ENCODE measurements at regions not wholly inside any gene's neighbourhood (a gene's known extent, or its start where the extent isn't known, plus 50 kb on each side); places are given as distances from the start of the nearest gene placed in this dataset.

DNA sequence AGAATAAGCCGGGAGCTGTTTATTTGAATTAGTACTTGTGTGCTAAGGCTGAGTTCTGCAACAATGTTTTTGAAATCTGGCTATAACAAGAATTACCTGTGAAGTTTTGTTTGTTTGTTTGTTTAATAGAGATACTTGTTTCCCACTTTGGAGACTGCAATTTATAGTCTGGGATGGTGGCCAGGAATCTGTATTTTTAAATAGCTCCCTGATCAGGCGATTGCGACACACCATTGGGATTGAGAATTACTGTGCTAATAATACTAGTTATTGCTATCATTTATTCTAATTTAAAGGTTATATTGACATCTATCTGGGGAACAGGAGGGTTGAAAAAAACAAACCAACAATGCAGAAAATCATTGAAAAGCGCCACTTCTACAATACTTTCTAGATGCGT is 951.6 kb upstream of the TENM3 start:
- Histone ChIP-seq H3K9me2 (replicated peaks; ENCODE audit: insufficient read depth, low read length) (no peaks in the 10 kb centered on the region), H3K27me3 (replicated peaks; ENCODE audit: insufficient read depth, low read length) (no peaks in the 10 kb centered on the region), H3K4me2 (ENCODE audit: low read depth, low read length) (no peak overlapping the region), H3K79me2 (ENCODE audit: low read length) (no peaks in the 10 kb centered on the region), H3F3A (ENCODE audit: insufficient read depth, low read length) (no peaks in the 10 kb centered on the region), H3K4me1 (ENCODE audit: low read length) (no peaks in the 10 kb centered on the region), H3K4me3 (ENCODE audit: low read length) (no peak overlapping the region), H3K9ac (ENCODE audit: low read length) (no peak overlapping the region), H3K9me3 (replicated peaks; ENCODE audit: insufficient read depth, low read length) (no peaks in the 10 kb centered on the region), H2AFZ (ENCODE audit: low read length) (no peak overlapping the region), H3K36me3 (replicated peaks; ENCODE audit: insufficient read depth, low read length) (no peaks in the 10 kb centered on the region), H4K20me1 (ENCODE audit: insufficient read depth, low read length) (no peaks in the 10 kb centered on the region), H3K27ac (ENCODE audit: low read length) (no peak overlapping the region)
- TF ChIP-seq, protein P1, sequence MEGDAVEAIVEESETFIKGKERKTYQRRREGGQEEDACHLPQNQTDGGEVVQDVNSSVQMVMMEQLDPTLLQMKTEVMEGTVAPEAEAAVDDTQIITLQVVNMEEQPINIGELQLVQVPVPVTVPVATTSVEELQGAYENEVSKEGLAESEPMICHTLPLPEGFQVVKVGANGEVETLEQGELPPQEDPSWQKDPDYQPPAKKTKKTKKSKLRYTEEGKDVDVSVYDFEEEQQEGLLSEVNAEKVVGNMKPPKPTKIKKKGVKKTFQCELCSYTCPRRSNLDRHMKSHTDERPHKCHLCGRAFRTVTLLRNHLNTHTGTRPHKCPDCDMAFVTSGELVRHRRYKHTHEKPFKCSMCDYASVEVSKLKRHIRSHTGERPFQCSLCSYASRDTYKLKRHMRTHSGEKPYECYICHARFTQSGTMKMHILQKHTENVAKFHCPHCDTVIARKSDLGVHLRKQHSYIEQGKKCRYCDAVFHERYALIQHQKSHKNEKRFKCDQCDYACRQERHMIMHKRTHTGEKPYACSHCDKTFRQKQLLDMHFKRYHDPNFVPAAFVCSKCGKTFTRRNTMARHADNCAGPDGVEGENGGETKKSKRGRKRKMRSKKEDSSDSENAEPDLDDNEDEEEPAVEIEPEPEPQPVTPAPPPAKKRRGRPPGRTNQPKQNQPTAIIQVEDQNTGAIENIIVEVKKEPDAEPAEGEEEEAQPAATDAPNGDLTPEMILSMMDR (IDR thresholded peaks at IDR 0.05; ENCODE audit: low read length): no peak
- TF ChIP-seq EZH2 (optimal IDR thresholded peaks at IDR 0.05; ENCODE audit: low read depth, low read length): no peak
- TF ChIP-seq EZH2phosphoT487 (IDR thresholded peaks at IDR 0.05; ENCODE audit: low read length): no peak
- DNase-seq: no peak

DNA sequence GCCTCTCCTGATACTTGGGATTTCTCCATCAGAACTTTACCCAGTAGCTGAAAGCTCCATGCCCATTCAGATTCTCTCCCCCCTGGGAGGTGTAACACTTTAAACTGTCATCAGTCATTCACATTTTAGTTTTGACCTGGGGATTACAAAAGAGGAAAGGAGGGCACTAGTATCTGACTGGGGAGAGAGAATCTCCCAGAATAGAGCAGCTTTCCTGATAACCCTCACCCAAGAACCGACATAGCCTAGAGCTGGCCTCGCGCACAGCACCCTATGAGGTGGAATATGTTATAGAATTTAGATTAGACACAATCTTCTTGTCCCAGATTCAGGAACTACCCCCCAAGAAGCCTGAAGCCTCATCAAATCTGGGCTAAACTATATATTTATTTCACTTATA is 950.2 kb upstream of the TENM3 start:
- DNase-seq: no peak
- no peaks in the 10 kb centered on the region for H3K9me2 ChIP-seq (replicated peaks; ENCODE audit: insufficient read depth, low read length)
- TF ChIP-seq EZH2 (optimal IDR thresholded peaks at IDR 0.05; ENCODE audit: low read depth, low read length): no peak
- no peak for TF ChIP-seq EZH2phosphoT487 (IDR thresholded peaks at IDR 0.05; ENCODE audit: low read length)
- TF ChIP-seq, protein P1 (IDR thresholded peaks at IDR 0.05; ENCODE audit: low read length): no peak
- H3K9me3 ChIP-seq (replicated peaks; ENCODE audit: insufficient read depth, low read length): no peaks in the 10 kb centered on the region
- no peaks in the 10 kb centered on the region for H3K36me3 ChIP-seq (replicated peaks; ENCODE audit: insufficient read depth, low read length)
- no peak overlapping the region for H3K9ac ChIP-seq (ENCODE audit: low read length)
- H3K27me3 ChIP-seq (replicated peaks; ENCODE audit: insufficient read depth, low read length): no peaks in the 10 kb centered on the region
- H4K20me1 ChIP-seq (ENCODE audit: insufficient read depth, low read length): no peaks in the 10 kb centered on the region
- H3K4me1 ChIP-seq (ENCODE audit: low read length): no peaks in the 10 kb centered on the region
- H3K4me2 ChIP-seq (ENCODE audit: low read depth, low read length): no peak overlapping the region
- no peak overlapping the region for H2AFZ ChIP-seq (ENCODE audit: low read length)
- H3F3A ChIP-seq (ENCODE audit: insufficient read depth, low read length): no peaks in the 10 kb centered on the region
- no peaks in the 10 kb centered on the region for H3K79me2 ChIP-seq (ENCODE audit: low read length)
- H3K4me3 ChIP-seq (ENCODE audit: low read length): no peak overlapping the region
- no peak overlapping the region for H3K27ac ChIP-seq (ENCODE audit: low read length)

DNA sequence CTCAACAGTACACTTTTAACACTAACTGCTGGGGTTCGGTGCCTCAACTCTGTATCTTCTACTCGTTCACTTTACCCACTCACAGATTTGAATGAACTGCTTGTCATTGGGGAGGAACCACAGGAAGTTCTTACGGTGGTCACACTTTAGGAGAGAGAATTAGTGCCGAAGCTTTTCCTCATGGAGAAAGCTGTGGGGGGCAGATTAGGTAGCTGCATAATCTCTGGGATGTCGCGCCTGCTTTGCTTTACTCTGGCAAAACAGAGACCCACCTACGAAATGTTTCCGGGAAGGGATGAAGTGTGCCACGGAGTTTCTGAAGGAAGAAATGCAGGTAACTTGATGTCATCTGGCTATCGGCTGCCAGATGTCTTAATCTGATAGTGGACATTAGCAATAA is 949.7 kb upstream of the TENM3 start:
- Histone ChIP-seq H3K4me2 (ENCODE audit: low read depth, low read length) (no peak overlapping the region), H3K36me3 (replicated peaks; ENCODE audit: insufficient read depth, low read length) (no peaks in the 10 kb centered on the region), H3K9me2 (replicated peaks; ENCODE audit: insufficient read depth, low read length) (no peaks in the 10 kb centered on the region), H3F3A (ENCODE audit: insufficient read depth, low read length) (no peaks in the 10 kb centered on the region), H3K4me3 (ENCODE audit: low read length) (no peak overlapping the region), H3K4me1 (ENCODE audit: low read length) (no peaks in the 10 kb centered on the region), H3K9ac (ENCODE audit: low read length) (no peak overlapping the region), H4K20me1 (ENCODE audit: insufficient read depth, low read length) (no peaks in the 10 kb centered on the region), H3K79me2 (ENCODE audit: low read length) (no peaks in the 10 kb centered on the region), H2AFZ (ENCODE audit: low read length) (no peak overlapping the region), H3K27me3 (replicated peaks; ENCODE audit: insufficient read depth, low read length) (no peaks in the 10 kb centered on the region), H3K9me3 (replicated peaks; ENCODE audit: insufficient read depth, low read length) (no peaks in the 10 kb centered on the region), H3K27ac (ENCODE audit: low read length) (no peak overlapping the region)
- DNase-seq: no peak
- TF ChIP-seq, protein P1 (IDR thresholded peaks at IDR 0.05; ENCODE audit: low read length): no peak
- TF ChIP-seq EZH2 (optimal IDR thresholded peaks at IDR 0.05; ENCODE audit: low read depth, low read length) (no peak), EZH2phosphoT487 (IDR thresholded peaks at IDR 0.05; ENCODE audit: low read length) (no peak)

Data from MM.1S (cell line).